ENCODE measurements at regions not wholly inside any gene's neighbourhood (a gene's known extent, or its start where the extent isn't known, plus 50 kb on each side); places are given as distances from the start of the nearest gene placed in this dataset.

DNA sequence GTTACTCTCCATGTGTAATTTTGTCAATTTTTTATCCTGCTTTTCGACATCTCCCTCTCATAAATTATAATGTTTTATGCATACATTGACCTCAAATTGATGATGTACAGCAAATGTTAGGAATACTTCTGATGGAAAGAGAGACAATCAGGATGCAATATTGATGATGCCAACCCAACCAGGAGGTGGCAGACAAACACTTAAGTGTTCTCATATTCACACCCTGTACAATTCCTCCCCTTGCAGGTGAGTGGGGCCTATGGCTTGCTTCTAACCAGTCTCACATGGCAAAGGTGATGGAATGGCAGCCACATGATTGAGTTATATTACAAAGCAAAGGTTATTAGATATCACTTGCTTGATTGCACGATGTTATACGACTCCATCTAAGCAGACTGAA lies 594.3 kb upstream of the REG3G start:
- TF ChIP-seq, protein P1, sequence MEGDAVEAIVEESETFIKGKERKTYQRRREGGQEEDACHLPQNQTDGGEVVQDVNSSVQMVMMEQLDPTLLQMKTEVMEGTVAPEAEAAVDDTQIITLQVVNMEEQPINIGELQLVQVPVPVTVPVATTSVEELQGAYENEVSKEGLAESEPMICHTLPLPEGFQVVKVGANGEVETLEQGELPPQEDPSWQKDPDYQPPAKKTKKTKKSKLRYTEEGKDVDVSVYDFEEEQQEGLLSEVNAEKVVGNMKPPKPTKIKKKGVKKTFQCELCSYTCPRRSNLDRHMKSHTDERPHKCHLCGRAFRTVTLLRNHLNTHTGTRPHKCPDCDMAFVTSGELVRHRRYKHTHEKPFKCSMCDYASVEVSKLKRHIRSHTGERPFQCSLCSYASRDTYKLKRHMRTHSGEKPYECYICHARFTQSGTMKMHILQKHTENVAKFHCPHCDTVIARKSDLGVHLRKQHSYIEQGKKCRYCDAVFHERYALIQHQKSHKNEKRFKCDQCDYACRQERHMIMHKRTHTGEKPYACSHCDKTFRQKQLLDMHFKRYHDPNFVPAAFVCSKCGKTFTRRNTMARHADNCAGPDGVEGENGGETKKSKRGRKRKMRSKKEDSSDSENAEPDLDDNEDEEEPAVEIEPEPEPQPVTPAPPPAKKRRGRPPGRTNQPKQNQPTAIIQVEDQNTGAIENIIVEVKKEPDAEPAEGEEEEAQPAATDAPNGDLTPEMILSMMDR (IDR thresholded peaks at IDR 0.05), result no peak
- Histone ChIP-seq H3K4me3 (no peak overlapping the region), H3K4me1 (ENCODE audit: low read depth) (no peaks in the 10 kb centered on the region), H3K9me3 (no peaks in the 10 kb centered on the region), H3K36me3 (ENCODE audit: low read depth) (no peaks in the 10 kb centered on the region)
- ATAC-seq (no peak), DNase-seq (no peak)
- intact Hi-C loops (cut with DNase I, micrococcal nuclease), result no loop called here

DNA sequence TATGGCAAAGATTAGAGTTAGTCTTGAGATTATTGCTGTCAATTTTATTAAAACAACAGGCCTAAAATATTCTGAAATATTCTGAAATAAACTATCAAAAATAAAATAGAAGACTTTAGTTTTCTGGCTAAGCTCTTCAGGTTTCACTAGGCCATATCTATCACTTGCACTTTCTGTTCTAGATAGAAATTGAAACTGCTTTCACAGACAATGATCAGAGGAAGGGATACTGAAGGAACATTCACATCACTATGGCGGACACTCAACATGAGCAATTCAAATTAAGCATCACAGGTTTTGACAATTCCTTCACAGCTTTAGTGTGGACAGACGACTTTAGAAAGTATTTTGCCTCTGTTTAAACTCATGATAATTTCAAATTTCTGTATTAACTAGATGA lies 586.4 kb upstream of the REG3G start:
- H3K4me3 ChIP-seq, result no peak overlapping the region
- no peak for ATAC-seq
- no peaks in the 10 kb centered on the region for H3K36me3 ChIP-seq (ENCODE audit: low read depth)
- TF ChIP-seq, protein P1 (IDR thresholded peaks at IDR 0.05), result no peak
- intact Hi-C loops (cut with DNase I, micrococcal nuclease), result no loop called here
- no peak for DNase-seq
- H3K4me1 ChIP-seq (ENCODE audit: low read depth), result no peaks in the 10 kb centered on the region
- H3K9me3 ChIP-seq, result no peaks in the 10 kb centered on the region

DNA sequence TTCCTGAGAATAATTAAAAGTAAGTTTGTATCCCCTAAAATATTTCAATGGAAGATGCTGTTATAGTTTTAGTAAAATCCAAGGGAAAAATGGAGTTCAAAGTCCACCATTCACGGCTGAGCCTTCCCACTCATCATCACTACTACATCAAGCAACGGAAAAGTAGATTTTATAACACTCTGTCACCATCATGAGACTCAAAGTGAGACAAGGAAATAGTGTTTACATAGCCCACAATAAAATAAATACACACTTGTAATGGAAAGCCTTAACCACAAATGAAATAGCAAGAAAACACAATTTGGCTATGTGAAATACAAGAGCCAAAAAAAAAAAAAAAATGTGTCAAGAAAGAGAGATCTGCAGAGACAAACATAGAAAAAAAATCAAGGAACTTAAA lies 569.9 kb upstream of the REG3G start:
- no peak for ATAC-seq
- TF ChIP-seq, protein P1 (IDR thresholded peaks at IDR 0.05), result no peak
- intact Hi-C loops (cut with DNase I, micrococcal nuclease), result no loop called here

DNA sequence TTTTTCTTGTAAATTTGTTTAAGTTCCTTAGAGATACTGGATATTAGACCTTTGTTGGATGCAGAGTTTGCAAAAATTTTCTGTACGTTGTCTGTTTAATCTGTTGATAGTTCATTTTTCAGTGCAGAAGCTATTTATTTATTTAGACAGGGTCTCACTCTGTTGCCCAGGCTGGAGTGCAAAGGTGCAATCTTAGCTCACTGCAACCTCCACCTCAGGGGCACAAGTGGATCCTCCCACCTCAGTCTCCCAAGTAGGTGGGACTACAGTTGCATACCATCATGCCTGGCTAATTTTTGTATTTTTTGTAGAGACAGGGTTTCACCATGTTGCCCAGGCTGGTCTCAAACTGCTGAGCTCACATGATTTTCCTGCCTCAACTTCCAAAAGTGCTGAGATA lies 568.2 kb upstream of the REG3G start:
- TF ChIP-seq, protein P1 (IDR thresholded peaks at IDR 0.05), result no peak
- Histone ChIP-seq H3K4me1 (ENCODE audit: low read depth) (no peaks in the 10 kb centered on the region), H3K36me3 (ENCODE audit: low read depth) (no peaks in the 10 kb centered on the region), H3K4me3 (no peak overlapping the region), H3K9me3 (no peaks in the 10 kb centered on the region)
- DNase-seq (no peak), ATAC-seq (no peak)
- intact Hi-C loops (cut with DNase I, micrococcal nuclease), result no loop called here

More for the DNA sequence above, 569.9 kb upstream of the REG3G start:
- no peak for DNase-seq
- no peak overlapping the region for H3K4me3 ChIP-seq
- no peaks in the 10 kb centered on the region for H3K4me1 ChIP-seq (ENCODE audit: low read depth)
- no peaks in the 10 kb centered on the region for H3K36me3 ChIP-seq (ENCODE audit: low read depth)
- H3K9me3 ChIP-seq, result no peaks in the 10 kb centered on the region

DNA sequence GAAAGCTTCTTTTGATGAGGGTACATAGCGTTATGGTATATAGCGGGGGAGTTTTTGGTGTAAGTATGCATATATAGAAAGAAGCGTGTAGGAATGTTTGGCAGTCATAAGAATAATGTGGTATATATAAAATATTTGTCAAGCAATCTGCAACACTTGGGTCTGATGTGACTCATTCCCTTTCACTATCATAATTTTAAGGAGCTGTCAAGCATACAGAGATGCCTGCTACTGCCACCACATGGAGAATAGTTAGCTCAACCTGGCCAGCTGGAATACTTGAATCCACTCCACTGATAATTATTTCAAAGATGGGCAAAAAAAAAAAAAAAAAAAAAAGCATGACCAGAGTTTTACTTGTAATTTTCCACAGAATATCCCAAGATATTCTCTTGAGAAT lies 559.8 kb upstream of the REG3G start:
- no peak for DNase-seq
- no peaks in the 10 kb centered on the region for H3K4me1 ChIP-seq (ENCODE audit: low read depth)
- TF ChIP-seq, protein P1 (IDR thresholded peaks at IDR 0.05), result no peak
- no peak overlapping the region for H3K4me3 ChIP-seq
- no peaks in the 10 kb centered on the region for H3K36me3 ChIP-seq (ENCODE audit: low read depth)
- no peaks in the 10 kb centered on the region for H3K9me3 ChIP-seq
- no peak for ATAC-seq
- intact Hi-C loops (cut with DNase I, micrococcal nuclease), result no loop called here

DNA sequence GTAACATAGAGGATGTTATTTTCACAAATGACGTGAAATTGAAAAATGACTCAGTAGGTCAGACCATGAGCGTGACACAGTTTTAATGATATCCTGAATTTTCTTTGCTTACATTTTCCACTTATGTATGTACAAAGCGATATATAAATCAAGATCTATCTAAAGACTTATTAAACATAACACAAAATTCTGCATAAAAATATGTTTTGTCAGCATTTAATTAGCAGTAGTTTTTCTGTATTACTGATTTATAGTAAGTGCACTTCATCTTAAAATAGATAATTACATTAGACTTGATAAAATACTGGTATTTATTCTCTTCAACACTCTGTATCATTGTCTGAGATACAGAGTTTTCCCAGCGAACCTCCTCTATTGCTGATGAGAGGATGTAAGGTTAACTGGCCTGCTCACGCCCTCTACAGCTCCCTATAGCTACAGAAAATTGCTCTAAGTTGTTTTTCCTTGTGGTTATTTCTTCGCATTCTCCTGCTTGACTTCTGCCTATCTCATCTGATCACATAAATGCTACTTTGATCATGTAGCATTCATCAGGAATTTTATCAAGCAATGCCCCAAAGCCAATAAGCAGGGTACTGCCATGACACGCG lies 548.8 kb upstream of the REG3G start:
- ATAC-seq (no peak), DNase-seq (no peak)
- no peaks in the 10 kb centered on the region for H3K9me3 ChIP-seq
- no peaks in the 10 kb centered on the region for H3K4me1 ChIP-seq (ENCODE audit: low read depth)
- H3K4me3 ChIP-seq, result no peak overlapping the region
- TF ChIP-seq, protein P1 (IDR thresholded peaks at IDR 0.05), result no peak
- no peaks in the 10 kb centered on the region for H3K36me3 ChIP-seq (ENCODE audit: low read depth)
- intact Hi-C loops (cut with DNase I, micrococcal nuclease), result no loop called here
